Liver (tissue), 8 donors: ENCODE measurements at regions not wholly inside any gene's neighbourhood (a gene's known extent, or its start where the extent isn't known, plus 50 kb on each side); places are given as distances from the start of the nearest gene placed in this dataset.

Source experiments
- DNase-seq: peaks from one replicate; pipeline ENCODE4 v3.0.0-alpha.2; 2017; ENCODE audit warnings: low spot score
- H3K27ac ChIP-seq, 2 donors: one replicate each; pipeline ENCODE4 v1.7.0; 2013; ENCODE audit warnings: inconsistent platforms in 2 of 2, low read length in 2 of 2, control low read depth in 1 of 2, low read depth in 1 of 2, mild to moderate bottlenecking in 1 of 2
- H3K27me3 ChIP-seq, 4 donors: one replicate each; pipeline versions ENCODE4 v1.6.1 to v1.7.0; 2013; ENCODE audit warnings: low read length in 3 of 4, inconsistent platforms in 1 of 4, mild to moderate bottlenecking in 1 of 4, moderate library complexity in 1 of 4; ENCODE audit not compliant: control insufficient read depth in 4 of 4, insufficient read depth in 4 of 4
- H3K36me3 ChIP-seq, 4 donors: one replicate each; pipeline versions ENCODE4 v1.6.1 to v1.7.0; 2013; ENCODE audit warnings: low read length in 3 of 4, mild to moderate bottlenecking in 3 of 4, low read depth in 1 of 4, moderate library complexity in 1 of 4; ENCODE audit not compliant: control insufficient read depth in 4 of 4, insufficient read depth in 3 of 4
- H3K4me1 ChIP-seq, 4 donors: one replicate each; pipeline versions ENCODE4 v1.6.1 to v1.7.0; 2013; ENCODE audit warnings: low read length in 3 of 4, mild to moderate bottlenecking in 3 of 4, moderate library complexity in 1 of 4; ENCODE audit not compliant: control insufficient read depth in 4 of 4, insufficient read depth in 4 of 4
- H3K4me3 ChIP-seq, 3 donors: one replicate each; pipeline versions ENCODE4 v1.6.1 to v1.7.0; 2013; ENCODE audit warnings: low read length in 3 of 3, control low read depth in 1 of 3, low read depth in 1 of 3, mild to moderate bottlenecking in 1 of 3
- H3K9ac ChIP-seq, 2 donors: one replicate each; pipeline ENCODE4 v1.7.0; 2013; ENCODE audit warnings: low read length in 2 of 2, mild to moderate bottlenecking in 2 of 2, moderate library complexity in 2 of 2, control low read depth in 1 of 2, low read depth in 1 of 2
- H3K9me3 ChIP-seq, 4 donors: one replicate each; pipeline versions ENCODE4 v1.6.1 to v1.7.0; 2013; ENCODE audit warnings: low read length in 3 of 4; ENCODE audit not compliant: control insufficient read depth in 4 of 4
- EGR1 ChIP-seq, 2 donors: IDR thresholded peaks; 2 replicates each; pipeline ENCODE4 v1.6.1; 2016 to 2018; ENCODE audit warnings: antibody characterized with exemption in 2 of 2, low read depth in 2 of 2
- FOXA1 ChIP-seq: IDR thresholded peaks from 2 replicates; pipeline ENCODE4 v1.6.1; 2016; ENCODE audit warnings: antibody characterized with exemption
- FOXA2 ChIP-seq: IDR thresholded peaks from 2 replicates; pipeline ENCODE4 v1.6.1; 2016; ENCODE audit warnings: antibody characterized with exemption
- GABPA ChIP-seq, 2 donors: IDR thresholded peaks in 1 of 2; conservative IDR thresholded peaks in 1 of 2; 2 replicates each; pipeline ENCODE4 v1.6.1; 2016; ENCODE audit warnings: antibody characterized with exemption in 2 of 2, mild to moderate bottlenecking in 1 of 2, moderate library complexity in 1 of 2
- HNF4A ChIP-seq, 2 donors: conservative IDR thresholded peaks; 2 replicates each; pipeline ENCODE4 v1.6.1; 2016; ENCODE audit warnings: antibody characterized with exemption in 2 of 2, mild to moderate bottlenecking in 2 of 2
- HNF4G ChIP-seq: IDR thresholded peaks from 2 replicates; pipeline ENCODE4 v1.6.1; 2016; ENCODE audit warnings: antibody characterized with exemption
- JUND ChIP-seq, 2 donors: IDR thresholded peaks; 2 replicates each; pipeline ENCODE4 v1.6.1; 2016; ENCODE audit warnings: antibody characterized with exemption in 2 of 2
- NR2F2 ChIP-seq: IDR thresholded peaks from 2 replicates; pipeline ENCODE4 v1.6.1; 2016; ENCODE audit warnings: antibody characterized with exemption
- RAD21 ChIP-seq, 2 donors: IDR thresholded peaks; 2 replicates each; pipeline ENCODE4 v1.6.1; 2016; ENCODE audit warnings: antibody characterized with exemption in 2 of 2, mild to moderate bottlenecking in 2 of 2
- REST ChIP-seq: IDR thresholded peaks from 2 replicates; pipeline ENCODE4 v1.6.1; 2016; ENCODE audit warnings: antibody characterized with exemption, mild to moderate bottlenecking
- RXRA ChIP-seq, 2 donors: IDR thresholded peaks; 2 replicates each; pipeline ENCODE4 v1.6.1; 2017 to 2018; ENCODE audit warnings: antibody characterized with exemption in 2 of 2, mild to moderate bottlenecking in 1 of 2
- SP1 ChIP-seq: IDR thresholded peaks from 2 replicates; pipeline ENCODE4 v1.6.1; 2018; ENCODE audit warnings: antibody characterized with exemption, mild to moderate bottlenecking
- TAF1 ChIP-seq: conservative IDR thresholded peaks from 2 replicates; pipeline ENCODE4 v1.6.1; 2016; ENCODE audit warnings: antibody characterized with exemption, mild to moderate bottlenecking
- YY1 ChIP-seq: IDR thresholded peaks from 2 replicates; pipeline ENCODE4 v1.6.1; 2016; ENCODE audit warnings: antibody characterized with exemption, mild to moderate bottlenecking
- ZBTB33 ChIP-seq: IDR thresholded peaks from 2 replicates; pipeline ENCODE4 v1.6.1; 2016; ENCODE audit warnings: antibody characterized with exemption
- WGBS: extraction: QIAGEN DNeasy Blood & Tissue Kit; methylation state at CpG from one replicate; pipeline ENCODE4 v1.1.7; 2013; 5-methylcytosine and 5-hydroxymethylcytosine counted together
- TF ChIP-seq, protein P1 (sequence below): fragments of 150-350 bp; IDR thresholded peaks from 2 replicates; pipeline ENCODE4 v1.5.1; 2017; ENCODE audit warnings: improper control_type of control experiment, low read depth, low read length; ENCODE audit not compliant: missing input control
- TF ChIP-seq, protein P2 (sequence below): IDR thresholded peaks from 2 replicates; pipeline ENCODE4 v1.6.1; 2016; ENCODE audit warnings: antibody characterized with exemption
- TF ChIP-seq, protein P3 (sequence below): IDR thresholded peaks from 2 replicates; pipeline ENCODE4 v1.6.1; 2016; ENCODE audit warnings: antibody characterized with exemption
- donor health status: healthy.
- donor health status: healthy.
- donor health status: healthy.
- donor health status: healthy.
- donor health status: healthy.

- TF ChIP-seq NR2F2 (no peak), JUND (IDR thresholded peaks at IDR 0.05) (no peak), RAD21 (IDR thresholded peaks at IDR 0.05) (no peak), GABPA (IDR thresholded peaks at IDR 0.05 in 1 of 2, conservative IDR thresholded peaks at IDR 0.05 in 1 of 2) (no peak), EGR1 (IDR thresholded peaks at IDR 0.05; ENCODE audit: low read depth in 2 of 2) (no peak), SP1 (no peak), REST (no peak), RXRA (IDR thresholded peaks at IDR 0.05) (no peak), HNF4G (no peak), FOXA2 (no peak), TAF1 (no peak), ZBTB33 (no peak), YY1 (no peak), FOXA1 (no peak), HNF4A (conservative IDR thresholded peaks at IDR 0.05) (no peak)
- TF ChIP-seq, protein P1, sequence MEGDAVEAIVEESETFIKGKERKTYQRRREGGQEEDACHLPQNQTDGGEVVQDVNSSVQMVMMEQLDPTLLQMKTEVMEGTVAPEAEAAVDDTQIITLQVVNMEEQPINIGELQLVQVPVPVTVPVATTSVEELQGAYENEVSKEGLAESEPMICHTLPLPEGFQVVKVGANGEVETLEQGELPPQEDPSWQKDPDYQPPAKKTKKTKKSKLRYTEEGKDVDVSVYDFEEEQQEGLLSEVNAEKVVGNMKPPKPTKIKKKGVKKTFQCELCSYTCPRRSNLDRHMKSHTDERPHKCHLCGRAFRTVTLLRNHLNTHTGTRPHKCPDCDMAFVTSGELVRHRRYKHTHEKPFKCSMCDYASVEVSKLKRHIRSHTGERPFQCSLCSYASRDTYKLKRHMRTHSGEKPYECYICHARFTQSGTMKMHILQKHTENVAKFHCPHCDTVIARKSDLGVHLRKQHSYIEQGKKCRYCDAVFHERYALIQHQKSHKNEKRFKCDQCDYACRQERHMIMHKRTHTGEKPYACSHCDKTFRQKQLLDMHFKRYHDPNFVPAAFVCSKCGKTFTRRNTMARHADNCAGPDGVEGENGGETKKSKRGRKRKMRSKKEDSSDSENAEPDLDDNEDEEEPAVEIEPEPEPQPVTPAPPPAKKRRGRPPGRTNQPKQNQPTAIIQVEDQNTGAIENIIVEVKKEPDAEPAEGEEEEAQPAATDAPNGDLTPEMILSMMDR: no peak
- TF ChIP-seq, protein P2, sequence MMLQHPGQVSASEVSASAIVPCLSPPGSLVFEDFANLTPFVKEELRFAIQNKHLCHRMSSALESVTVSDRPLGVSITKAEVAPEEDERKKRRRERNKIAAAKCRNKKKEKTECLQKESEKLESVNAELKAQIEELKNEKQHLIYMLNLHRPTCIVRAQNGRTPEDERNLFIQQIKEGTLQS: no peak
- TF ChIP-seq, protein P3, sequence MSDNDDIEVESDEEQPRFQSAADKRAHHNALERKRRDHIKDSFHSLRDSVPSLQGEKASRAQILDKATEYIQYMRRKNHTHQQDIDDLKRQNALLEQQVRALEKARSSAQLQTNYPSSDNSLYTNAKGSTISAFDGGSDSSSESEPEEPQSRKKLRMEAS: no peak
- H3K4me3 ChIP-seq: no peak overlapping the region
- H3K9ac ChIP-seq: no peak overlapping the region
Observed at GRCh38 chr4:20196476-20196875, 55.2 kb upstream of the SLIT2 start.

More at GRCh38 chr4:20196476-20196875, 55.2 kb upstream of the SLIT2 start:
- no peak for DNase-seq
- 69% methylated on average over 4 of the region's 4 CpGs for WGBS
- Histone ChIP-seq H3K27ac (no peak overlapping the region), H3K9me3 (no peaks in the 10 kb centered on the region), H3K4me1 (no peaks in the 10 kb centered on the region), H3K27me3 (no peaks in the 10 kb centered on the region), H3K36me3 (no peaks in the 10 kb centered on the region)
